HCT116 (cell line): ENCODE measurements at regions not wholly inside any gene's neighbourhood (a gene's known extent, or its start where the extent isn't known, plus 50 kb on each side); places are given as distances from the start of the nearest gene placed in this dataset.
"Not testable (repeated sequence)": the region's sequence is repeated elsewhere in the genome, so short reads cannot be mapped to it uniquely, and the experiment has no call there.

ENCODE experiments used
- ATAC-seq: fragments of 200-7000 bp; cut with Tn5 transposase; 2 replicates; pipeline ENCODE4 v1.9.1; 2020; ENCODE audit warnings: mild to moderate bottlenecking, moderate library complexity
- BruUV-seq: library from RNA; stranded (reverse); fragments of 400-500 nt; replicated peaks from 2 replicates; lab custom pipeline; 2021; lab: Mats Ljungman, UMichigan
- CTCF ChIA-PET: fragments of 300-600 bp; sonication (Branson Sonifier 250); formaldehyde crosslinking; loops from one replicate; lab custom pipeline; 2021; ENCODE audit warnings: antibody characterized with exemption; lab: Charles Lee
- POLR2A ChIA-PET: fragments of 300-600, 350-600 bp; sonication (Branson Sonifier 250); formaldehyde crosslinking; loops from one replicate; lab custom pipeline; 2021; ENCODE audit warnings: antibody characterized with exemption; lab: Charles Lee
- RAD21 ChIA-PET, 2 experiments: fragments of 300-600 bp; sonication (Branson Sonifier 250); formaldehyde crosslinking; loops; one replicate each; lab custom pipeline; 2023; ENCODE audit warnings: low total read pairs in 2 of 2; ENCODE audit not compliant: uncharacterized antibody in 2 of 2, unreplicated experiment in 2 of 2, low non-redundant PET in 1 of 2; lab: Charles Lee
- DNase-seq: peaks from one replicate; pipeline ENCODE4 v3.0.0-alpha.2; 2010; ENCODE audit warnings: low read depth, low spot score
- H2AFZ ChIP-seq: fragments of 200-600 bp; shearing (Covaris generic), sonication (generic); 2 replicates; pipeline ENCODE4 v1.6.1; 2017; ENCODE audit warnings: low read depth, mixed run types, mixed read lengths, antibody characterized with exemption, low read length; ENCODE audit not compliant: poor library complexity, severe bottlenecking
- H3K27ac ChIP-seq: 2 replicates; pipeline ENCODE4 v1.5.1; 2012; ENCODE audit warnings: low read depth, low read length
- H3K27me3 ChIP-seq: fragments of 200-600 bp; sonication (generic); 2 replicates; pipeline ENCODE4 v1.6.1; 2016; ENCODE audit warnings: mixed run types, low read length, mixed read lengths; ENCODE audit not compliant: insufficient read depth
- H3K36me3 ChIP-seq, 2 experiments: fragments of 200-500 bp in 1 of 2; fragments of 200-600 bp in 1 of 2; sonication (Bioruptor generic) in 1 of 2; sonication (generic) in 1 of 2; 2 replicates each; pipeline versions ENCODE4 v1.5.1 to v1.6.1; 2014 to 2016; ENCODE audit warnings: low read length in 2 of 2, inconsistent platforms in 1 of 2, mixed read lengths in 1 of 2, mixed run types in 1 of 2; ENCODE audit not compliant: insufficient read depth in 2 of 2, control insufficient read depth in 1 of 2
- H3K4me1 ChIP-seq, 2 experiments: fragments of 200-600 bp in 1 of 2; sonication (generic) in 1 of 2; 2 replicates each; pipeline versions ENCODE4 v1.5.1 to v1.6.1; 2012 to 2017; ENCODE audit warnings: low read length in 2 of 2, inconsistent platforms in 1 of 2, mild to moderate bottlenecking in 1 of 2, mixed read lengths in 1 of 2, mixed run types in 1 of 2, moderate library complexity in 1 of 2; ENCODE audit not compliant: insufficient read depth in 2 of 2, control insufficient read depth in 1 of 2
- H3K4me2 ChIP-seq: fragments of 200-600 bp; sonication (generic); 2 replicates; pipeline ENCODE4 v1.6.1; 2017; ENCODE audit warnings: mixed run types, low read length, mixed read lengths
- H3K4me3 ChIP-seq, 2 experiments: fragments of 200-600 bp in 1 of 2; sonication (generic) in 1 of 2; replicated peaks in 1 of 2; 2 replicates each; pipeline ENCODE4 v1.5.1; 2011 to 2016; ENCODE audit warnings: low read length in 2 of 2, control low read depth in 1 of 2, low read depth in 1 of 2, mild to moderate bottlenecking in 1 of 2, mixed read lengths in 1 of 2, mixed run types in 1 of 2
- H3K79me2 ChIP-seq: fragments of 200-600 bp; sonication (generic); 2 replicates; pipeline ENCODE4 v1.6.1; 2017; ENCODE audit warnings: mild to moderate bottlenecking, mixed run types, low read length, moderate library complexity, mixed read lengths; ENCODE audit not compliant: insufficient read depth
- H3K9ac ChIP-seq: fragments of 200-600 bp; sonication (generic); 2 replicates; pipeline ENCODE4 v1.6.1; 2016; ENCODE audit warnings: low read length, mixed read lengths
- H3K9me2 ChIP-seq: fragments of 200-600 bp; sonication (generic), shearing (Covaris generic); 2 replicates; pipeline ENCODE4 v1.6.1; 2017; ENCODE audit warnings: mixed run types, mild to moderate bottlenecking, moderate library complexity; ENCODE audit not compliant: insufficient read depth
- H3K9me3 ChIP-seq, 2 experiments: fragments of 200-500 bp in 1 of 2; fragments of 200-600 bp in 1 of 2; sonication (Bioruptor generic) in 1 of 2; sonication (generic) in 1 of 2; 2 replicates each; pipeline ENCODE4 v1.6.1; 2014 to 2017; ENCODE audit warnings: low read length in 2 of 2, mixed read lengths in 2 of 2, inconsistent platforms in 1 of 2, low read depth in 1 of 2, mild to moderate bottlenecking in 1 of 2, mixed run types in 1 of 2, moderate library complexity in 1 of 2; ENCODE audit not compliant: control insufficient read depth in 1 of 2, insufficient read depth in 1 of 2
- H4K20me1 ChIP-seq: fragments of 200-600 bp; sonication (generic), shearing (Covaris generic); 2 replicates; pipeline ENCODE4 v1.6.1; 2017; ENCODE audit warnings: mixed run types, mild to moderate bottlenecking, moderate library complexity; ENCODE audit not compliant: insufficient read depth
- SP1 ChIP-seq: IDR thresholded peaks from 2 replicates; pipeline ENCODE4 v1.6.1; 2012; ENCODE audit warnings: low read depth
- intact Hi-C: fragments of 100-400 bp; cut with micrococcal nuclease; formaldehyde crosslinking; loops from 2 replicates; pipeline ENCODE4 v1.10.0; 2022
- TF ChIP-seq, protein P1 (sequence below), 3 experiments: fragments of 200-600 bp in 1 of 3; sonication (generic) in 1 of 3; IDR thresholded peaks in 2 of 3; conservative IDR thresholded peaks in 1 of 3; 2 replicates each; pipeline ENCODE4 v1.5.1; 2012 to 2017; ENCODE audit warnings: low read depth in 2 of 3, low read length in 2 of 3, antibody characterized with exemption in 1 of 3, borderline replicate concordance in 1 of 3, control low read depth in 1 of 3, mild to moderate bottlenecking in 1 of 3, mixed read lengths in 1 of 3, mixed run types in 1 of 3, moderate library complexity in 1 of 3; ENCODE audit not compliant: insufficient read depth in 1 of 3

DNA sequence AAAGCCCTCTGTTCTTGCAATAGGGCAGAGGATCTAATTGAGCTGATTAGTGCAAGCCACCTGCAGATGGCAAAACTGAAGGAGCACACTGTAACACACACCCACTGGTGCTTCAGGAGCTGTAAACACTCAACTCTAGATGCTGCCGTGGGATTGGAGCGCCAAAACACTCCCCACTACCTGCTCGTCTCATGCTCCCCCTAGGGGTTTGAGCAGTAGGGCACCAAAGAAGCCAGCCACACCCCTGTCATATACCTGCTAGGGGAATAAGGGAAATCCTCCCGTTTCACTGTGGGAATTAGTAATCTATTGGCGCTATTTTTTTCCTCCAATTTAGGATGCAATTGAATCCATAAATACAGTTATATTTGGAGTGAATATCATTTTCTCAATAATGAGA lies 360.2 kb downstream of the GLUD2 start:
- ATAC-seq (peak; percentile 58; the same call in 1 of the 2 replicates), DNase-seq (no peak)
- intact Hi-C loops, result no loop called here
- POLR2A ChIA-PET, result no interaction called here
- Histone ChIP-seq H3K36me3 (no peaks in the 10 kb centered on the region), H2AFZ (no peak overlapping the region), H4K20me1 (no peaks in the 10 kb centered on the region), H3K4me3 (no peak overlapping the region), H3K9me3 (no peaks in the 10 kb centered on the region), H3K4me1 (no peaks in the 10 kb centered on the region), H3K9me2 (no peaks in the 10 kb centered on the region), H3K9ac (no peak overlapping the region), H3K27ac (no peak overlapping the region), H3K4me2 (no peak overlapping the region), H3K27me3 (no peaks in the 10 kb centered on the region), H3K79me2 (no peaks in the 10 kb centered on the region)
- RAD21 ChIA-PET, result no interaction called here
- BruUV-seq, result no TSS peak
- TF ChIP-seq, protein P1, sequence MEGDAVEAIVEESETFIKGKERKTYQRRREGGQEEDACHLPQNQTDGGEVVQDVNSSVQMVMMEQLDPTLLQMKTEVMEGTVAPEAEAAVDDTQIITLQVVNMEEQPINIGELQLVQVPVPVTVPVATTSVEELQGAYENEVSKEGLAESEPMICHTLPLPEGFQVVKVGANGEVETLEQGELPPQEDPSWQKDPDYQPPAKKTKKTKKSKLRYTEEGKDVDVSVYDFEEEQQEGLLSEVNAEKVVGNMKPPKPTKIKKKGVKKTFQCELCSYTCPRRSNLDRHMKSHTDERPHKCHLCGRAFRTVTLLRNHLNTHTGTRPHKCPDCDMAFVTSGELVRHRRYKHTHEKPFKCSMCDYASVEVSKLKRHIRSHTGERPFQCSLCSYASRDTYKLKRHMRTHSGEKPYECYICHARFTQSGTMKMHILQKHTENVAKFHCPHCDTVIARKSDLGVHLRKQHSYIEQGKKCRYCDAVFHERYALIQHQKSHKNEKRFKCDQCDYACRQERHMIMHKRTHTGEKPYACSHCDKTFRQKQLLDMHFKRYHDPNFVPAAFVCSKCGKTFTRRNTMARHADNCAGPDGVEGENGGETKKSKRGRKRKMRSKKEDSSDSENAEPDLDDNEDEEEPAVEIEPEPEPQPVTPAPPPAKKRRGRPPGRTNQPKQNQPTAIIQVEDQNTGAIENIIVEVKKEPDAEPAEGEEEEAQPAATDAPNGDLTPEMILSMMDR (IDR thresholded peaks at IDR 0.05 in 2 of 3, conservative IDR thresholded peaks at IDR 0.05 in 1 of 3; ENCODE audit: borderline replicate concordance in 1 of 3, insufficient read depth in 1 of 3, low read depth in 2 of 3, low read length in 2 of 3), result peak; percentile 4 to 41 (median 38); a peak in 4 of 6 replicates
- no peak for TF ChIP-seq SP1
- CTCF ChIA-PET, result no interaction called here

DNA sequence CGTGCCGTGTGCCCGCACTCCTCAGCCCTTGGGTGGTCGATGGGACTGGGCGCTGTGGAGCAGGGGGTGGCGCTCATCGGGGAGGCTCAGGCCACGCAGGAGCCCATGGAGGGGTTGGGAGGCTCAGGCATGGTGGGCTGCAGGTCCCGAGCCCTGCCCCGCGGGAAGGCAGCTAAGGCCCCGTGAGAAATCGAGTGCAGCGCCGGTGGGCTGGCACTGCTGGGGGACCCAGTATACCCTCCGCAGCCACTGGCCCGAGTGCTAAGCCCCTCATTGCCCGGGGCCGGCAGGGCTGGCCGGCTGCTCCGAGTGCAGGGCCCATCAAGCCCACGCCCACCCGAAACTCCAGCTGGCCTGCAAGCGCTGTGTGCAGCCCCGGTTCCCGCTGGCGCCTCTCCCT lies 384.1 kb downstream of the GLUD2 start:
- H2AFZ ChIP-seq, intact Hi-C loops, CTCF ChIA-PET: not testable (repeated sequence)

More for the DNA sequence above, 384.1 kb downstream of the GLUD2 start:
- POLR2A ChIA-PET, H3K4me1 ChIP-seq, H3K4me2 ChIP-seq, H3K9me2 ChIP-seq, H3K9ac ChIP-seq, BruUV-seq, H3K4me3 ChIP-seq, H3K36me3 ChIP-seq, DNase-seq, H3K9me3 ChIP-seq, H3K27ac ChIP-seq, H4K20me1 ChIP-seq, RAD21 ChIA-PET, H3K27me3 ChIP-seq, ATAC-seq, H3K79me2 ChIP-seq: not testable (repeated sequence)
